ENCODE measurements at regions not wholly inside any gene's neighbourhood (a gene's known extent, or its start where the extent isn't known, plus 50 kb on each side); places are given as distances from the start of the nearest gene placed in this dataset.

GRCh38 chr6:113707194-113707593 lies 150.0 kb upstream of the MARCKS start:
- TF ChIP-seq CTCF (IDR thresholded peaks at IDR 0.05; ENCODE audit: insufficient read depth, low read depth, low read length) (no peak), EZH2 (IDR thresholded peaks at IDR 0.05; ENCODE audit: insufficient read depth, low read length) (no peak)
